CD14-positive monocyte (primary cell): ENCODE measurements at regions not wholly inside any gene's neighbourhood (a gene's known extent, or its start where the extent isn't known, plus 50 kb on each side); places are given as distances from the start of the nearest gene placed in this dataset.

Experiments
- DNase-seq, 3 donors: peaks; one replicate each; pipeline ENCODE4 v3.0.0-alpha.2; 2011 to 2022
- H2AFZ ChIP-seq: 2 replicates; pipeline ENCODE4 v1.6.0; 2012; ENCODE audit warnings: mild to moderate bottlenecking, low read depth, low read length, inconsistent platforms; ENCODE audit not compliant: insufficient read depth, poor library complexity, severe bottlenecking
- H3K27ac ChIP-seq, 2 donors: 1 replicate in 1 of 2; 2 replicates in 1 of 2; pipeline ENCODE4 v1.5.1; 2012 to 2013; ENCODE audit warnings: low read length in 2 of 2, control low read depth in 1 of 2, inconsistent platforms in 1 of 2, low read depth in 1 of 2, mild to moderate bottlenecking in 1 of 2
- H3K27me3 ChIP-seq, 2 donors: one replicate each; pipeline versions ENCODE4 v1.6.0 to v1.6.1; 2011 to 2013; ENCODE audit warnings: low read length in 2 of 2; ENCODE audit not compliant: control insufficient read depth in 2 of 2, insufficient read depth in 2 of 2
- H3K36me3 ChIP-seq, 2 donors: replicated peaks in 1 of 2; 1 replicate in 1 of 2; 2 replicates in 1 of 2; pipeline versions ENCODE4 v1.5.1 to v1.6.1; 2012 to 2013; ENCODE audit warnings: low read length in 2 of 2, control low read depth in 1 of 2, inconsistent platforms in 1 of 2, mild to moderate bottlenecking in 1 of 2; ENCODE audit not compliant: insufficient read depth in 2 of 2, control insufficient read depth in 1 of 2
- H3K4me1 ChIP-seq, 2 donors: 1 replicate in 1 of 2; 2 replicates in 1 of 2; pipeline versions ENCODE4 v1.5.1 to v1.6.1; 2012 to 2013; ENCODE audit warnings: low read length in 2 of 2, control low read depth in 1 of 2, inconsistent platforms in 1 of 2, mild to moderate bottlenecking in 1 of 2, moderate library complexity in 1 of 2; ENCODE audit not compliant: insufficient read depth in 2 of 2, control insufficient read depth in 1 of 2
- H3K4me2 ChIP-seq: replicated peaks from 2 replicates; pipeline ENCODE3; 2012; ENCODE audit warnings: low read length, moderate library complexity, mild to moderate bottlenecking; ENCODE audit not compliant: poor library complexity, severe bottlenecking; ENCODE audit errors: extremely low read depth
- H3K4me3 ChIP-seq, 3 experiments: fragments of 200-600 bp in 1 of 3; sonication (generic) in 1 of 3; replicated peaks in 1 of 3; 1 replicate in 2 of 3; 2 replicates in 1 of 3; pipeline ENCODE4 v1.5.1; 2011 to 2013; ENCODE audit warnings: low read length in 3 of 3, mild to moderate bottlenecking in 3 of 3, control low read depth in 2 of 3, low read depth in 2 of 3, inconsistent platforms in 1 of 3, moderate library complexity in 1 of 3
- H3K79me2 ChIP-seq: 2 replicates; pipeline ENCODE4 v1.6.0; 2012; ENCODE audit warnings: mild to moderate bottlenecking, control low read depth, inconsistent platforms, low read length, moderate library complexity; ENCODE audit not compliant: insufficient read depth
- H3K9ac ChIP-seq: 2 replicates; pipeline ENCODE4 v1.6.0; 2017; ENCODE audit warnings: low read length, mild to moderate bottlenecking; ENCODE audit not compliant: insufficient read depth, poor library complexity, severe bottlenecking
- H3K9me3 ChIP-seq, 2 donors: replicated peaks in 1 of 2; 1 replicate in 1 of 2; 2 replicates in 1 of 2; pipeline versions ENCODE4 v1.5.1 to v1.6.1; 2012 to 2013; ENCODE audit warnings: low read length in 2 of 2, control low read depth in 1 of 2; ENCODE audit not compliant: control insufficient read depth in 1 of 2, insufficient read depth in 1 of 2
- H4K20me1 ChIP-seq: 2 replicates; pipeline ENCODE4 v1.6.0; 2012; ENCODE audit warnings: mild to moderate bottlenecking, low read length, control low read depth, moderate library complexity; ENCODE audit not compliant: insufficient read depth
- H3K27ac Mint-ChIP-seq, 7 donors: one replicate each; pipeline ENCODE4 v1.8.0; 2020; ENCODE audit warnings: mild to moderate bottlenecking in 7 of 7, mixed read lengths in 7 of 7, moderate library complexity in 6 of 7, inconsistent platforms in 2 of 7
- H3K27me3 Mint-ChIP-seq, 3 donors: one replicate each; pipeline ENCODE4 v1.8.0; 2021 to 2022; ENCODE audit warnings: low read depth in 3 of 3, mild to moderate bottlenecking in 3 of 3, mixed read lengths in 3 of 3, moderate library complexity in 3 of 3, inconsistent platforms in 1 of 3
- H3K36me3 Mint-ChIP-seq, 2 donors: one replicate each; pipeline ENCODE4 v1.8.0; 2020; ENCODE audit warnings: mixed read lengths in 2 of 2, inconsistent platforms in 1 of 2, mild to moderate bottlenecking in 1 of 2
- H3K4me1 Mint-ChIP-seq: one replicate; pipeline ENCODE4 v1.8.0; 2020; ENCODE audit warnings: mild to moderate bottlenecking, mixed read lengths
- H3K4me3 Mint-ChIP-seq, 2 donors: one replicate each; pipeline ENCODE4 v1.8.0; 2020; ENCODE audit warnings: mild to moderate bottlenecking in 2 of 2, mixed read lengths in 2 of 2, moderate library complexity in 1 of 2
- H3K9me3 Mint-ChIP-seq, 7 donors: one replicate each; pipeline ENCODE4 v1.8.0; 2020 to 2022; ENCODE audit warnings: mixed read lengths in 7 of 7, mild to moderate bottlenecking in 6 of 7, moderate library complexity in 6 of 7, inconsistent platforms in 2 of 7
- WGBS: methylation state at CpG from one replicate; pipeline ENCODE4 v1.1.5; 2013; ENCODE audit warnings: missing lambda C conversion rate; ENCODE audit not compliant: insufficient coverage; 5-methylcytosine and 5-hydroxymethylcytosine counted together
- intact Hi-C, 2 donors: fragments of 100-400 bp; cut with micrococcal nuclease; formaldehyde crosslinking; loops; one replicate each; pipeline versions ENCODE4 v1.15.0 to v1.15.1; 2023
- TF ChIP-seq, protein P1 (sequence below): fragments of 200-600 bp; IDR thresholded peaks from one replicate; pipeline ENCODE4 v1.8.0; 2022; ENCODE audit warnings: antibody characterized with exemption, mild to moderate bottlenecking

DNA sequence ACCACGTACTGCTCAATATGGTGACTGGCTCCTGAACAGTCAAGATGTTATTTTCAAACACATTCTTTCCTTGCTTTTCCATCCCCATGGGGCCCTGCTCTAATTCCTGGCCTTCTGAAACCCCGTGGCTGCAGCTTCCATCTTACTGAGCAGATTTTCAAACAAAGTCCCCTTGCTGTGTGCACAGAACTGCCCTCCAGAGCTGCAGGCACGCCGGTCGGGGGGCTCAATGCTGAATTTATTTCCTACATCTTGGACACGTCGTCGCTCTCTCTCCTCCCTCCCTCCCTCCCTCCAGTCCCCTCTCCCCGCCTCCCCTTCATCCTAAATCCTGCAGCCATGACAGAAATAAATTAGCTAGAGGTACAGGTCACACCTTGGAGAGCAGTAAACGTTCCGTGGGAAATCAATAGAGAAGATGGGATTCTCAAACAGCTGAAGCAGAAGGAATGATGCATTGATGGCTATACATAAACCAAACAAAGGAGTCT is 243.1 kb upstream of the BLID start:
- peaks cover 0 to 2% (median 1%) of the 10 kb centered on the region in 3 donors for H3K27me3 Mint-ChIP-seq
- Histone ChIP-seq H3K9ac (no peak overlapping the region), H3K79me2 (no peaks in the 10 kb centered on the region), H3K36me3 (no peaks in the 10 kb centered on the region), H2AFZ (no peak overlapping the region), H3K4me3 (no peak overlapping the region), H3K4me2 (no peak overlapping the region), H3K4me1 (peaks cover 0 to 3% of the 10 kb centered on the region in 2 donors), H3K27ac (no peak overlapping the region), H3K9me3 (no peaks in the 10 kb centered on the region), H4K20me1 (no peaks in the 10 kb centered on the region), H3K27me3 (no peaks in the 10 kb centered on the region)
- H3K4me1 Mint-ChIP-seq: peaks cover 2% of the 10 kb centered on the region
- 85% methylated on average over 8 of the region's 11 CpGs for WGBS
- no peaks in the 10 kb centered on the region for H3K9me3 Mint-ChIP-seq
- intact Hi-C loops: no loop called here
- TF ChIP-seq, protein P1, sequence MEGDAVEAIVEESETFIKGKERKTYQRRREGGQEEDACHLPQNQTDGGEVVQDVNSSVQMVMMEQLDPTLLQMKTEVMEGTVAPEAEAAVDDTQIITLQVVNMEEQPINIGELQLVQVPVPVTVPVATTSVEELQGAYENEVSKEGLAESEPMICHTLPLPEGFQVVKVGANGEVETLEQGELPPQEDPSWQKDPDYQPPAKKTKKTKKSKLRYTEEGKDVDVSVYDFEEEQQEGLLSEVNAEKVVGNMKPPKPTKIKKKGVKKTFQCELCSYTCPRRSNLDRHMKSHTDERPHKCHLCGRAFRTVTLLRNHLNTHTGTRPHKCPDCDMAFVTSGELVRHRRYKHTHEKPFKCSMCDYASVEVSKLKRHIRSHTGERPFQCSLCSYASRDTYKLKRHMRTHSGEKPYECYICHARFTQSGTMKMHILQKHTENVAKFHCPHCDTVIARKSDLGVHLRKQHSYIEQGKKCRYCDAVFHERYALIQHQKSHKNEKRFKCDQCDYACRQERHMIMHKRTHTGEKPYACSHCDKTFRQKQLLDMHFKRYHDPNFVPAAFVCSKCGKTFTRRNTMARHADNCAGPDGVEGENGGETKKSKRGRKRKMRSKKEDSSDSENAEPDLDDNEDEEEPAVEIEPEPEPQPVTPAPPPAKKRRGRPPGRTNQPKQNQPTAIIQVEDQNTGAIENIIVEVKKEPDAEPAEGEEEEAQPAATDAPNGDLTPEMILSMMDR: no peak
- H3K4me3 Mint-ChIP-seq: no peak overlapping the region
- no peaks in the 10 kb centered on the region for H3K36me3 Mint-ChIP-seq
- peak overlapping the region in 1 of 7 donors; percentile 33 for H3K27ac Mint-ChIP-seq
- DNase-seq: no peak

DNA sequence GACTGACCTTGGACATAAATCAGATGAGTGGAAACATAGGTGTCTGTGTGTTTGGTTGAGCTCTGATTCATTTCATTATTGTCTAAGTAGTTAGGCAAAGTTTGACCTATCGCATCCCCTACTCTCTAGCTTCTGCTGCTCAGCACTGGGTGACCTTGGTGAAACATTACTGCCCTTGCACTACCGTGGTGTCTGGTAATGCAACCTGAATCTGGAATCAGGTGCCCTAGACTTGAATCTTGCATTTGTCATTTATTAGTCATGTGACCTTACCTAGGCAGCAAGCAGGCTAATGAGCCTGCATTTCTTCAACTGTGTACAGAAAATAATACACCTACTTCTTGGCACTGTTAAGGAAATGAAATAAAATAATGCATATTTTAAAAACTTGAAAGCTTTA is 242.3 kb upstream of the BLID start:
- Mint-ChIP-seq H3K27me3 (peaks cover 0 to 2% (median 1%) of the 10 kb centered on the region in 3 donors), H3K9me3 (no peaks in the 10 kb centered on the region), H3K27ac (no peak overlapping the region), H3K36me3 (no peaks in the 10 kb centered on the region), H3K4me1 (peaks cover 2% of the 10 kb centered on the region), H3K4me3 (no peak overlapping the region)
- H4K20me1 ChIP-seq: no peaks in the 10 kb centered on the region
- H3K4me2 ChIP-seq: no peak overlapping the region
- no peaks in the 10 kb centered on the region for H3K27me3 ChIP-seq
- no peak overlapping the region for H3K9ac ChIP-seq
- no peaks in the 10 kb centered on the region for H3K9me3 ChIP-seq
- H3K27ac ChIP-seq: no peak overlapping the region
- no peaks in the 10 kb centered on the region for H3K79me2 ChIP-seq
- H3K4me1 ChIP-seq: peaks cover 0 to under 1% of the 10 kb centered on the region in 2 donors
- H3K4me3 ChIP-seq: no peak overlapping the region
- H2AFZ ChIP-seq: no peak overlapping the region
- TF ChIP-seq, protein P1: no peak
- no peak for DNase-seq
- H3K36me3 ChIP-seq: no peaks in the 10 kb centered on the region
- intact Hi-C loops: no loop called here
- WGBS: 100% methylated on average over 2 of the region's 2 CpGs
